Erythroblast (primary cell): ENCODE measurements at regions not wholly inside any gene's neighbourhood (a gene's known extent, or its start where the extent isn't known, plus 50 kb on each side); places are given as distances from the start of the nearest gene placed in this dataset.

Source experiments
- GATA1 ChIP-seq: IDR thresholded peaks from 2 replicates; pipeline ENCODE4 v1.6.1; 2011; ENCODE audit warnings: low read depth, mild to moderate bottlenecking, control low read depth, low read length, moderate library complexity
- POLR2A ChIP-seq: IDR thresholded peaks from 2 replicates; pipeline ENCODE4 v1.6.1; 2011; ENCODE audit warnings: mild to moderate bottlenecking, low read length

GRCh38 chr13:104823709-104824108 lies 1711.8 kb downstream of the EFNB2 start:
- TF ChIP-seq POLR2A = no peak
- TF ChIP-seq GATA1 = no peak
